Muscle layer of colon (tissue), 2 donors: ENCODE measurements at regions not wholly inside any gene's neighbourhood (a gene's known extent, or its start where the extent isn't known, plus 50 kb on each side); places are given as distances from the start of the nearest gene placed in this dataset.

Experiments
- H3K27ac ChIP-seq: one replicate; pipeline ENCODE4 v1.7.0; 2013; ENCODE audit warnings: low read depth, mild to moderate bottlenecking, low read length, moderate library complexity
- H3K27me3 ChIP-seq, 2 donors: one replicate each; pipeline ENCODE4 v1.7.0; 2013; ENCODE audit warnings: low read length in 2 of 2, mild to moderate bottlenecking in 2 of 2; ENCODE audit not compliant: insufficient read depth in 2 of 2, control insufficient read depth in 1 of 2
- H3K36me3 ChIP-seq: one replicate; pipeline ENCODE4 v1.7.0; 2013; ENCODE audit warnings: mild to moderate bottlenecking, low read length; ENCODE audit not compliant: insufficient read depth
- H3K4me1 ChIP-seq: one replicate; pipeline ENCODE4 v1.7.0; 2013; ENCODE audit warnings: mild to moderate bottlenecking, low read length; ENCODE audit not compliant: insufficient read depth
- H3K4me3 ChIP-seq, 2 donors: one replicate each; pipeline ENCODE4 v1.7.0; 2013; ENCODE audit warnings: low read length in 2 of 2, low read depth in 1 of 2, mild to moderate bottlenecking in 1 of 2, moderate library complexity in 1 of 2
- H3K9ac ChIP-seq: one replicate; pipeline ENCODE4 v1.7.0; 2013; ENCODE audit warnings: low read length
- H3K9me3 ChIP-seq: one replicate; pipeline ENCODE4 v1.7.0; 2013; ENCODE audit warnings: mild to moderate bottlenecking, low read length
- donor health status: abdominal sarcoma.
- donor health status: Adenocarcinoma of cecum.

- H3K36me3 ChIP-seq = no peaks in the 10 kb centered on the region
- H3K27ac ChIP-seq = no peak overlapping the region
- H3K9ac ChIP-seq = no peak overlapping the region
- no peaks in the 10 kb centered on the region for H3K9me3 ChIP-seq
- peaks cover 15% of the 10 kb centered on the region for H3K4me1 ChIP-seq
- no peak overlapping the region for H3K4me3 ChIP-seq
- H3K27me3 ChIP-seq = no peaks in the 10 kb centered on the region
Measured at GRCh38 chr3:106821801-106822200, 555.4 kb upstream of the CCDC54 start.

DNA sequence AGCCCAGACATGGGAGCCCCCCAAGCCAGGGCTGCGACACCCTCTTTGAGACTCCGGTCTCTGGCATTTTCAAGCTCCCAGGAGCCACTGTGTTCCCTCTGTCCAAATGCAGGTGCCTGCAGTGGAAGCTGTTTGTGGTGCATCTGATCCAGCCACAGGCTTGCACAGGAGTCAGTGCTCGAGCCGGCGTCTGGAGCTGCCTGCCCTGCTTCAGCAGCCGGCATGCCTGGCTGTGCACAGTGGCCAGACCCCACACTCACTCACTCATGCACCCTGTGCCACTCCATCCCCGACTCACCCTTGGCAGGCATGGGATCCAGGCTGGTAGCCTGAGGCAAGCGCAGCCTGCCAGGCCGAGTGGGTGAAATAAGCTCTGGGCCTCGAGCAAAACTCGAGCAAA is 555.0 kb upstream of the CCDC54 start:
- no peak overlapping the region for H3K27ac ChIP-seq
- H3K4me1 ChIP-seq = peaks cover 15% of the 10 kb centered on the region
- no peaks in the 10 kb centered on the region for H3K9me3 ChIP-seq
- no peak overlapping the region for H3K4me3 ChIP-seq
- H3K9ac ChIP-seq = no peak overlapping the region
- no peaks in the 10 kb centered on the region for H3K36me3 ChIP-seq
- H3K27me3 ChIP-seq = no peaks in the 10 kb centered on the region

DNA sequence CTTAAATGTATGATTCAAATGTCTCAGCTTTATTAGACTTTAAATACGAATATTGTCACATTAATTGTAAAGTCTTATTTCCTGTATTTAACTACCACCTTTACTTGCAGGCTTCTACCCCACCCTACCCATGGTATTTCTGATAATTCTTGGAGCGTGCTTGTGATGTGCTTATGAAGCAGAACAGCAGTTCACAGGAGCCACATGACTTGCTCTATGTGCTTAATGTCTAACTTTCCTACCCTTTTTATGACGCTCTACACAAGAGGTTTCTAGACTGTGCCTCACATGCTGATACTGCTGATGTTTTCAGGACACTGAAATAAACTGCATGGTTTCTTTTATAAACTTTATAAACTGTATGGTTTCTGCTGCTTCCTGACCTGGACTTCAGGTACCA is 553.5 kb upstream of the CCDC54 start:
- Histone ChIP-seq H3K9ac (no peak overlapping the region), H3K4me1 (peaks cover 15% of the 10 kb centered on the region), H3K27me3 (no peaks in the 10 kb centered on the region), H3K36me3 (no peaks in the 10 kb centered on the region), H3K9me3 (no peaks in the 10 kb centered on the region), H3K4me3 (no peak overlapping the region), H3K27ac (no peak overlapping the region)

DNA sequence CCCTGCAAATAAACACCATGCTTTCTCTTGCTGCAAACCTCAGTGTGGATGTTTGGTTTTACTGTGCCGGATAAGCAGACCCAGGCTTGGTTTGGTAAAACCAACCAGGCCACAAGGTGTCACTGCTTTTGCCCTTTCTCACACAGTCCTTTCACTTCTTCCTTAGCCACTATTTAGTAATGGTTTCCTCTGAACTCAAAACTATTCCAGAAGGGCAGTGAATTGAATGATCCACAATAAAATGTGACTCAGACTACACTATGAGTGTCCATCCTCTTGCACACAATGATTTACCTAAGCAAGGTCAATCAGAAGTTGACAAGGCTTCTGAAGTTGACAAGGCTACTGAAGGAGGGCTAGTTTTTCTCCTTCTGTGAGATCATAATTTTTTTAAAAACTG is 552.4 kb upstream of the CCDC54 start:
- H3K9ac ChIP-seq = no peak overlapping the region

GRCh38 chr3:106825962-106826605 is 551.2 kb upstream of the CCDC54 start:
- no peak overlapping the region for H3K27ac ChIP-seq
- peaks cover 15% of the 10 kb centered on the region for H3K4me1 ChIP-seq
- H3K4me3 ChIP-seq = no peak overlapping the region
- no peaks in the 10 kb centered on the region for H3K9me3 ChIP-seq
- H3K36me3 ChIP-seq = no peaks in the 10 kb centered on the region
- H3K9ac ChIP-seq = no peak overlapping the region
- H3K27me3 ChIP-seq = no peaks in the 10 kb centered on the region

More for the DNA sequence above, 552.4 kb upstream of the CCDC54 start:
- Histone ChIP-seq H3K9me3 (no peaks in the 10 kb centered on the region), H3K4me3 (no peak overlapping the region), H3K4me1 (peaks cover 15% of the 10 kb centered on the region), H3K27ac (no peak overlapping the region), H3K36me3 (no peaks in the 10 kb centered on the region), H3K27me3 (no peaks in the 10 kb centered on the region)

DNA sequence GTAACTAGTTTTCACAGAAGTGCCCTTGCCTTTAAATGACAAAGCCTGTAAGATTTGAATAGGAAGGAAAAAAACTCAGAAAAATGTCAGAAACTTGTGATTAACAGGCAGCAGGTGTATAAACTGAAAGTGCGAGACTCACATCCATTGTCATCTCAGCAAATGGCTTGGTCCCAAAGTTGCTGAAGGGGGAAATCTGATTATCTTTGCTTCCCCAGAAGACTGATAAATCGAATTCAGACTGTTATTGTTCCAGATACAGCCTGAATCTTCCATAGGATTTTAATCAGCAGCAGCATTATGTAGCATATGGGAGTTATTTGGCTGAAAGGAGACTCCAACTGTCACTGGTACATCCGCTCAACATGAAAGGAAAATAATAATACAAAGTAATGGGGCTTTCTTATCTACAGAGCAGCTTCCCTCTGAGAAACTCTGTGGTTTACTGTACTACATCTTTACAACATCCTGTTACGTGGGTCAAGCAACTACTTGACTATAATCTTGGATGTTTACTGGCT is 550.4 kb upstream of the CCDC54 start:
- Histone ChIP-seq H3K9me3 (no peaks in the 10 kb centered on the region), H3K9ac (no peak overlapping the region), H3K4me3 (no peak overlapping the region), H3K27ac (no peak overlapping the region), H3K27me3 (no peaks in the 10 kb centered on the region), H3K4me1 (peaks cover 15% of the 10 kb centered on the region), H3K36me3 (no peaks in the 10 kb centered on the region)

DNA sequence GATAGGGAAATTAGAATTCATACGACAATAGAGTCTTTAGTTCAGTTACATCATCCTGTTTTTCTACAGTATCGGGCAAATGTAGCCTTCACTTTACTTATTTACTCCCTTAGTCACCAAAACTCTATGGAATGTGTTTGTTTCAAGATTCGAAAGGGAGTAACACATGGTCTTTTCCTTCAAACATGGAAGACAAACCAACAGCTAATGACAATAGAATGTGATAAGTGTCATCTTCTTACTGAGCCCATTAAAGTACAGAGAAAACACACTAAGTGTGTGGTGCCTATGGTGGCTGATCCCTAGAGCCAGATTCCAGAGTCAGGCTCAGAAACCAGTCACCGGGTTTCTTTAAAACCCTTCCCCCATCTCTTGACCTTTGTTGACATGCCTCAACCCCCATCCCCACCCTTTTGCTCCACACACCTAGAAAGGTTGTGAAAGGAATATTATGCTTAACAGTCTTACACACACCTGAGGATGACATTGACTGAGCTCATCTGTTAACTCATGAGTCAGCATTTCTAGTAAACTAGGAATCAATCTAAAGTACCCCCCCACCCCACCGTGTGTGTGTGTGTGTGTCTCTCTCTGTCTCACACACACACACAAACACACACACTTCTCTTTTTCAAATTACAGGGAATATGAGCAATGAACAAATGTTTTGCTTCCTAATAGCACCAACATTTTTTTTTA is 549.6 kb upstream of the CCDC54 start:
- no peaks in the 10 kb centered on the region for H3K9me3 ChIP-seq
- H3K4me1 ChIP-seq = peaks cover 15% of the 10 kb centered on the region
- no peaks in the 10 kb centered on the region for H3K36me3 ChIP-seq
- no peak overlapping the region for H3K27ac ChIP-seq
- H3K9ac ChIP-seq = no peak overlapping the region
- no peak overlapping the region for H3K4me3 ChIP-seq
- H3K27me3 ChIP-seq = no peaks in the 10 kb centered on the region

DNA sequence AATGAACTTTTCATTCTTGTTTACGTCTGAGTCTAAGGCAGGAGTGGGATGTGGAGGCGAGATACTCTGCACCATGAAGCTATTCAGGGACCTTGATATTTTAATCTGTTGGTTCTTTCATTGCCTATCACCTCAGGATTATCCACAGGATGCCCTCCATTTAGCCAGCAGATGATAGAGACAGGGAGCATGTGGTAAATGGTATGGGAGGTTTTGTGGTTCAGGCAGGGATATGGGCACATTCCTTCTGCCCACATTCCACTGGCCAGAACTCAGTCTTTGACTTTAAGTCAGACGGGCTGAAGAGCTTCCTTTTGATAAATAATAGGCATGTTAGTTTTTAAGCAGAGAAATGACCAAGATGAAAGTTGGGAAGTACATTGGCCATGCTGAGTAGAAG is 548.0 kb upstream of the CCDC54 start:
- peaks cover 15% of the 10 kb centered on the region for H3K4me1 ChIP-seq
- H3K27me3 ChIP-seq = no peaks in the 10 kb centered on the region
- no peaks in the 10 kb centered on the region for H3K9me3 ChIP-seq
- H3K9ac ChIP-seq = no peak overlapping the region
- no peak overlapping the region for H3K4me3 ChIP-seq
- H3K27ac ChIP-seq = no peak overlapping the region
- no peaks in the 10 kb centered on the region for H3K36me3 ChIP-seq

GRCh38 chr3:106830334-106830733 is 546.9 kb upstream of the CCDC54 start:
- Histone ChIP-seq H3K4me3 (no peak overlapping the region), H3K9ac (no peak overlapping the region), H3K36me3 (no peaks in the 10 kb centered on the region), H3K9me3 (no peaks in the 10 kb centered on the region), H3K4me1 (peaks cover 11% of the 10 kb centered on the region), H3K27ac (no peak overlapping the region), H3K27me3 (no peaks in the 10 kb centered on the region)

DNA sequence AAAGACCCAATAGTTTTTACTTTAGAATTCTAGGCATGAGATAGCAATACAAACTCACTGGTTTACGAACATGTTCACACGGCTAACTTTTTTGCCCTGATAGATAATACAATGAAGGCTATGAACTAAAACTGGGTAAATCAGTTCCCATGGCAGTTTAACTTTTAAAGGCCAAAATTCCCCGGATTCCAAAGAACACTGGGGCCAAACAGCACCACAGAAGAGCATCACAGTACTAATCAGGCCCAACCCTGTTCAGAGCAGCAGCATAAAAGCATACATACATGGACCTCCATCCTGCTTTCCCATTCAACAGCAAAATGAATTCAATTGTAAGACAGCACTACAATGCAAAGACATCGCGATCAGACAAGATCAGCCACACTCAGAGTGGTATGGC is 540.3 kb upstream of the CCDC54 start:
- H3K27ac ChIP-seq = no peak overlapping the region
- no peaks in the 10 kb centered on the region for H3K27me3 ChIP-seq
- no peaks in the 10 kb centered on the region for H3K4me1 ChIP-seq
- H3K9ac ChIP-seq = no peak overlapping the region
- no peak overlapping the region for H3K4me3 ChIP-seq
- H3K9me3 ChIP-seq = no peaks in the 10 kb centered on the region
- no peaks in the 10 kb centered on the region for H3K36me3 ChIP-seq

- no peak overlapping the region for H3K9ac ChIP-seq
- no peaks in the 10 kb centered on the region for H3K4me1 ChIP-seq
Measured at GRCh38 chr3:106837616-106838015, 539.6 kb upstream of the CCDC54 start.

More at GRCh38 chr3:106837616-106838015, 539.6 kb upstream of the CCDC54 start:
- Histone ChIP-seq H3K27ac (no peak overlapping the region), H3K27me3 (no peaks in the 10 kb centered on the region), H3K9me3 (no peaks in the 10 kb centered on the region), H3K36me3 (no peaks in the 10 kb centered on the region), H3K4me3 (no peak overlapping the region)
